BJ (cell line): ENCODE measurements at regions not wholly inside any gene's neighbourhood (a gene's known extent, or its start where the extent isn't known, plus 50 kb on each side); places are given as distances from the start of the nearest gene placed in this dataset.

Source experiments
- CTCF ChIA-PET: fragments of 350-600 bp; formaldehyde crosslinking; extraction: SDS; loops from one replicate; lab custom pipeline; 2021; ENCODE audit warnings: antibody characterized with exemption, inconsistent platforms; lab: Yijun Ruan, JAX
- POLR2A ChIA-PET: fragments of 300-600 bp; sonication (Branson Sonifier 250); formaldehyde crosslinking; extraction: SDS; loops from one replicate; lab custom pipeline; 2021; ENCODE audit warnings: antibody characterized with exemption; lab: Charles Lee
- DNase-seq: peaks from one replicate; pipeline ENCODE4 v3.0.0-alpha.2; 2011; ENCODE audit warnings: low read depth
- H3K27me3 ChIP-seq: 2 replicates; pipeline ENCODE4 v1.6.0; 2011; ENCODE audit warnings: low read length; ENCODE audit not compliant: control insufficient read depth, insufficient read depth
- H3K36me3 ChIP-seq: 2 replicates; pipeline ENCODE4 v1.5.1; 2011; ENCODE audit warnings: low read length; ENCODE audit not compliant: control insufficient read depth, insufficient read depth
- H3K4me3 ChIP-seq: 2 replicates; pipeline ENCODE4 v1.5.1; 2011; ENCODE audit warnings: low read depth, mild to moderate bottlenecking, control low read depth, low read length
- CTCF ChIP-seq: IDR thresholded peaks from 2 replicates; pipeline ENCODE4 v1.5.1; 2011; ENCODE audit warnings: low read depth, mild to moderate bottlenecking, control low read depth, inconsistent platforms, low read length, moderate library complexity; ENCODE audit not compliant: insufficient read depth

GRCh38 chr6:82704045-82704444, 340.4 kb downstream of the TPBG start:
- Histone ChIP-seq H3K36me3 (no peaks in the 10 kb centered on the region), H3K27me3 (no peaks in the 10 kb centered on the region), H3K4me3 (no peak overlapping the region)
- ChIA-PET CTCF (interaction anchor here (0.9 kb wide), 1 partner anchor 10 kb away, joined by 3 read pairs; no protein-coding TSS in a partner anchor), POLR2A (no interaction called here)
- no peak for DNase-seq
- TF ChIP-seq CTCF, result no peak

- ChIA-PET CTCF (no interaction called here), POLR2A (no interaction called here)
- Histone ChIP-seq H3K36me3 (no peaks in the 10 kb centered on the region), H3K4me3 (no peak overlapping the region), H3K27me3 (no peaks in the 10 kb centered on the region)
- no peak for TF ChIP-seq CTCF
- DNase-seq, result no peak
These were observed 342.0 kb downstream of the TPBG start for GRCh38 chr6:82705579-82705978.

GRCh38 chr6:82711105-82711827, 347.6 kb downstream of the TPBG start:
- CTCF ChIA-PET, result interaction anchor here (0.8 to 2.4 kb wide), 6 partner anchors 10 to 386 kb away, joined by 3 to 5 read pairs (median 4); no protein-coding TSS in a partner anchor
- DNase-seq, result no peak
- Histone ChIP-seq H3K27me3 (no peaks in the 10 kb centered on the region), H3K36me3 (no peaks in the 10 kb centered on the region), H3K4me3 (no peak overlapping the region)
- POLR2A ChIA-PET, result no interaction called here
- no peak for TF ChIP-seq CTCF

GRCh38 chr6:82711971-82712370, 348.4 kb downstream of the TPBG start:
- Histone ChIP-seq H3K4me3 (no peak overlapping the region), H3K27me3 (no peaks in the 10 kb centered on the region), H3K36me3 (no peaks in the 10 kb centered on the region)
- peak; percentile 29 for DNase-seq
- no peak for TF ChIP-seq CTCF
- CTCF ChIA-PET, result interaction anchor here (0.8 to 1.7 kb wide), 5 partner anchors 9 to 387 kb away, joined by 3 to 5 read pairs (median 4); no protein-coding TSS in a partner anchor
- POLR2A ChIA-PET, result no interaction called here

GRCh38 chr6:82712389-82712788, 348.8 kb downstream of the TPBG start:
- DNase-seq, result no peak
- ChIA-PET CTCF (interaction anchor here (0.8 to 1.7 kb wide), 5 partner anchors 9 to 387 kb away, joined by 3 to 5 read pairs (median 4); no protein-coding TSS in a partner anchor), POLR2A (no interaction called here)
- no peaks in the 10 kb centered on the region for H3K36me3 ChIP-seq
- H3K4me3 ChIP-seq, result no peak overlapping the region
- no peak for TF ChIP-seq CTCF
- no peaks in the 10 kb centered on the region for H3K27me3 ChIP-seq
